ENCODE measurements at regions not wholly inside any gene's neighbourhood (a gene's known extent, or its start where the extent isn't known, plus 50 kb on each side); places are given as distances from the start of the nearest gene placed in this dataset.

DNA sequence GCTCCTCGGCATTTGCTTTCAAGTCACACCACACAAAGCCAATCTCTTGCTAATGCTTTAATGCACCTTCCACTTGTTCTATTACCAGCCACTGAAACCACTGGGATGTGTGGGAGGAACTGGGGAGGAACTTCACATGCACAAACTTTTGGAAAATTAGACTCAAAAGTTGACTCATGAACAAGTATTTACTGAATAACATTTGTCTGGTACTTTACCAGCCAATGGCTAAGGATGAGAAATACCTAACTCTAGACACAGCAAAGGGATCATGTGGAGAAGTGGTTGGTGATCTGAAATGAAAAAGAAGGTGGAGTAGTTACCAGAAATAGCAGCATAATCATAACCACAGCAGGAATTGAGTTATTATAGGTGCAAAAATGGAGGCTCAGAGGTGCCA lies 554.0 kb upstream of the NOX3 start:
- TF ChIP-seq EZH2 (IDR thresholded peaks at IDR 0.05) (no peak), EZH2phosphoT487 (IDR thresholded peaks at IDR 0.05) (no peak)
- TF ChIP-seq, protein P1, sequence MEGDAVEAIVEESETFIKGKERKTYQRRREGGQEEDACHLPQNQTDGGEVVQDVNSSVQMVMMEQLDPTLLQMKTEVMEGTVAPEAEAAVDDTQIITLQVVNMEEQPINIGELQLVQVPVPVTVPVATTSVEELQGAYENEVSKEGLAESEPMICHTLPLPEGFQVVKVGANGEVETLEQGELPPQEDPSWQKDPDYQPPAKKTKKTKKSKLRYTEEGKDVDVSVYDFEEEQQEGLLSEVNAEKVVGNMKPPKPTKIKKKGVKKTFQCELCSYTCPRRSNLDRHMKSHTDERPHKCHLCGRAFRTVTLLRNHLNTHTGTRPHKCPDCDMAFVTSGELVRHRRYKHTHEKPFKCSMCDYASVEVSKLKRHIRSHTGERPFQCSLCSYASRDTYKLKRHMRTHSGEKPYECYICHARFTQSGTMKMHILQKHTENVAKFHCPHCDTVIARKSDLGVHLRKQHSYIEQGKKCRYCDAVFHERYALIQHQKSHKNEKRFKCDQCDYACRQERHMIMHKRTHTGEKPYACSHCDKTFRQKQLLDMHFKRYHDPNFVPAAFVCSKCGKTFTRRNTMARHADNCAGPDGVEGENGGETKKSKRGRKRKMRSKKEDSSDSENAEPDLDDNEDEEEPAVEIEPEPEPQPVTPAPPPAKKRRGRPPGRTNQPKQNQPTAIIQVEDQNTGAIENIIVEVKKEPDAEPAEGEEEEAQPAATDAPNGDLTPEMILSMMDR (IDR thresholded peaks at IDR 0.05), result no peak
- H2AFZ ChIP-seq (replicated peaks), result no peak overlapping the region
- Mint-ChIP-seq H3K4me3 (no peak overlapping the region), H3K9me3 (peaks cover 2% of the 10 kb centered on the region), H3K36me3 (no peaks in the 10 kb centered on the region), H3K27ac (no peak overlapping the region), H3K4me1 (peaks cover 3% of the 10 kb centered on the region), H3K27me3 (ENCODE audit: insufficient read depth, low read depth) (peaks cover 2% of the 10 kb centered on the region)
- no peaks in the 10 kb centered on the region for H3K27me3 ChIP-seq
- H3K79me2 ChIP-seq (ENCODE audit: low read depth), result no peaks in the 10 kb centered on the region
- DNase-seq (ENCODE audit: low spot score), result no peak
- H4K20me1 ChIP-seq (ENCODE audit: low read depth), result no peaks in the 10 kb centered on the region
- H3F3A ChIP-seq (ENCODE audit: low read depth), result no peaks in the 10 kb centered on the region
- H3K9me3 ChIP-seq (ENCODE audit: low read depth), result no peaks in the 10 kb centered on the region
- no peak overlapping the region for H3K9ac ChIP-seq
- no peak overlapping the region for H3K27ac ChIP-seq
- no peak overlapping the region for H3K4me3 ChIP-seq
- no peak overlapping the region for H3K4me2 ChIP-seq
- no peaks in the 10 kb centered on the region for H3K36me3 ChIP-seq
- no peaks in the 10 kb centered on the region for H3K4me1 ChIP-seq

DNA sequence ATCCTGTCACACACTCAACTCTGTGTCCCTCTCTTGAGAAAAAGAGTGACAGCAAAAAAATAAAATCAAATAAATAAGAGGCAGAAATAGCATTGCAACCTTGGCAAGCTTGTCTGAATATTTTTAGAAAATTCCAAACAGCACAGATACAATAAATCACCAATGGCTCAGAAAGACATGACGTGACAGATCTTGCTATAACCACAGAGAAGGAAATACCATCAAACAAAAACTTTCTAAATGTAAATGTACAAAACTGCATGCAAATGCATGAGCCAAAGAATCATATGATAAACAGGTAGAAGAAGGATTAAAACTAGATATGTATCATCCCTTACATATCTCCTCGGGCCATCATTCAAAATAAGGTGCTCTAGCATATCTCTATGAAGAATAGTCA lies 549.2 kb upstream of the NOX3 start:
- Mint-ChIP-seq H3K36me3 (no peaks in the 10 kb centered on the region), H3K4me3 (no peak overlapping the region), H3K9me3 (no peaks in the 10 kb centered on the region), H3K4me1 (no peaks in the 10 kb centered on the region), H3K27ac (no peak overlapping the region), H3K27me3 (ENCODE audit: insufficient read depth, low read depth) (peaks cover 2% of the 10 kb centered on the region)
- Histone ChIP-seq H3K4me2 (no peak overlapping the region), H3K79me2 (ENCODE audit: low read depth) (no peaks in the 10 kb centered on the region), H4K20me1 (ENCODE audit: low read depth) (no peaks in the 10 kb centered on the region), H3K27me3 (no peaks in the 10 kb centered on the region), H3K27ac (no peak overlapping the region), H3K4me1 (no peaks in the 10 kb centered on the region), H3K4me3 (no peak overlapping the region), H3F3A (ENCODE audit: low read depth) (no peaks in the 10 kb centered on the region), H3K36me3 (no peaks in the 10 kb centered on the region), H3K9me3 (ENCODE audit: low read depth) (no peaks in the 10 kb centered on the region), H2AFZ (replicated peaks) (no peak overlapping the region), H3K9ac (no peak overlapping the region)
- TF ChIP-seq, protein P1 (IDR thresholded peaks at IDR 0.05), result no peak
- TF ChIP-seq EZH2phosphoT487 (IDR thresholded peaks at IDR 0.05) (no peak), EZH2 (IDR thresholded peaks at IDR 0.05) (no peak)
- no peak for DNase-seq (ENCODE audit: low spot score)

DNA sequence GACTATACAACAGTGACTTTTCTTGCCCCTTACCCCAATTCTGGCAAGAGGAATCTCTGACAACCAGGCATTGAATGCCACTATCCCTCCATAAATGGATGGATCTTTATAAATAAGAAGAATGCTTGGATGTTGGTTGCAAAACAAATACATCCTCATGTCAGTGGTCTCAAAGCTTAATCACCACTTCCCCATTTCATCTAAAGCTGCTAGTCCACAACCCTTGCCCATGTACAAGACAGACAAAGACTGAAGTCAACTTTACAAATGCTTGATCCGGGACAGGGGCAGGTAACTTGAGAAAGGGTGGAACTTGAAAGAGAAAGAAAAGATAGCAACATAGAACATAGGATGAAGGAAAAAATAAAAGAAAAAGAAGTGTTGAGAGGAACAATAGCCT lies 540.5 kb upstream of the NOX3 start:
- no peak overlapping the region for H3K4me3 Mint-ChIP-seq
- no peaks in the 10 kb centered on the region for H3K9me3 Mint-ChIP-seq
- no peak overlapping the region for H3K27ac Mint-ChIP-seq
- no peak overlapping the region for H3K9ac ChIP-seq
- DNase-seq (ENCODE audit: low spot score), result no peak
- no peak for TF ChIP-seq EZH2 (IDR thresholded peaks at IDR 0.05)
- TF ChIP-seq, protein P1 (IDR thresholded peaks at IDR 0.05), result no peak
- TF ChIP-seq EZH2phosphoT487 (IDR thresholded peaks at IDR 0.05), result no peak
- no peaks in the 10 kb centered on the region for H3K27me3 ChIP-seq
- no peak overlapping the region for H2AFZ ChIP-seq (replicated peaks)
- H3K4me1 Mint-ChIP-seq, result peaks cover 2% of the 10 kb centered on the region
- H4K20me1 ChIP-seq (ENCODE audit: low read depth), result no peaks in the 10 kb centered on the region
- no peak overlapping the region for H3K4me2 ChIP-seq
- H3K27ac ChIP-seq, result no peak overlapping the region
- no peaks in the 10 kb centered on the region for H3K9me3 ChIP-seq (ENCODE audit: low read depth)
- no peaks in the 10 kb centered on the region for H3K36me3 ChIP-seq
- no peaks in the 10 kb centered on the region for H3F3A ChIP-seq (ENCODE audit: low read depth)
- H3K27me3 Mint-ChIP-seq (ENCODE audit: insufficient read depth, low read depth), result peaks cover 3% of the 10 kb centered on the region
- H3K36me3 Mint-ChIP-seq, result no peaks in the 10 kb centered on the region
- peaks cover 10% of the 10 kb centered on the region for H3K4me1 ChIP-seq
- no peak overlapping the region for H3K4me3 ChIP-seq
- no peaks in the 10 kb centered on the region for H3K79me2 ChIP-seq (ENCODE audit: low read depth)

All from neural progenitor cell (in vitro differentiated cells).